AG08396 (cell line): ENCODE measurements at regions not wholly inside any gene's neighbourhood (a gene's known extent, or its start where the extent isn't known, plus 50 kb on each side); places are given as distances from the start of the nearest gene placed in this dataset.
"Not testable (repeated sequence)": the region's sequence is repeated elsewhere in the genome, so short reads cannot be mapped to it uniquely, and the experiment has no call there.

Source experiments
- DNase-seq: peaks from one replicate; pipeline ENCODE4 v3.0.0; 2012; ENCODE audit warnings: low spot score, mixed read lengths

- no peak for DNase-seq
Observed at GRCh38 chr3:15903759-15904720, 106.3 kb upstream of the ANKRD28 start.

GRCh38 chr3:15905041-15905440, 107.3 kb upstream of the ANKRD28 start:
- no peak for DNase-seq

- DNase-seq: not testable (repeated sequence)
Observed at GRCh38 chr3:15907403-15907802, 109.6 kb upstream of the ANKRD28 start.

GRCh38 chr3:15918988-15919387, 121.2 kb upstream of the ANKRD28 start:
- DNase-seq: no peak

GRCh38 chr3:15919971-15920370, 122.2 kb upstream of the ANKRD28 start:
- no peak for DNase-seq

DNA sequence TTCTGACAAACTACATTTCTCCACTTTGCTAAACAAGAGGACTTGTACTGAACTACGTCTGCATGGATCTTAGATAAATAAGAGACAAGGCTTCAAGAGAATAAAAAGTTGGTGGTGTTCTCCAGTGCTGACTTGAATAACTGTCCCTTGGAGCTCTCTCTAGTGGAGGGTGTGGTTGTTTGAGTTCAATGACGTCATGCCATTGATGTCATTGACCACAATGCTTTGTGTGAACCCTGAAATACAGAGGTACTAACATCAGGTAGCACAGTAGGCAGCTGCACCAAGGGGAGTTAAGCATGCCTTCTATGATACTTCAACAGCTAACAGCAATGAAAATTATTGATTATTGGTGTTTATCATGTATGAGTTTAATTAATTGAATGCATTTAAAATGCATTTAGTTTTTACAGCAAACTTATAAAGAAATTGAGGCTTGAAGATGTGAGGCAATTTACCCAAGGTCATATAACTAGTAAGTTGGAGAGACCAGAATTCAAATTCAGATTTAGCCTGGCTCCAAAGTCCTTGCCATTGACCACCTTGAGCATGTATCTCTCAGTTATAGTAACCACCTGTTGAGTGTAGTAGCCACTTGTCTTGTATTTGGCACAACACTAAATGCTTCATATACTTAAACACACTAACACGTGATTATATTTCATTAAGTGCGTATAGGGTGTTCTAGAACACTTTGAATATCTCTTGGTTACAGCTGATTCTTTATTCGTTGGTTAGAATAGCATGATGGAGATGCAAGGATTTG, 126.0 kb upstream of the ANKRD28 start:
- DNase-seq: no peak

DNA sequence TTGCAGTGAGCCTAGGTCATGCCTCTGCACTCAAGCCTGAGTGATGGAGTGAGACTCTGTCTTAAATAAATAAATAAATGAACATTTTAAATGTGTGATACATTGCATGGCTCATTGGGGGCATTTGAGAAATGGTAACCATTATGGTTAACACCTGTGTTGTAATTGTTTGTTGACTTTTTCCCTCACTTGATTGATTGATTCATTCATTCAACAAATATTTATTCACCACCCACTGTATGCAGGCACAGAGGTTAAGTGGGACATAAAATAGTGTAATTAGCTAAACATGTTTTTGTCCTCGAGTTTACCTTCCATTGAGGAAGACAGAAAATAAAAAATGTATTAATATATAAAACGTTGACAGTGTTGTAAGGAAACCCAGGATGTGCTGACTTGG, 127.1 kb upstream of the ANKRD28 start:
- DNase-seq: no peak

GRCh38 chr3:15926871-15927270, 129.1 kb upstream of the ANKRD28 start:
- DNase-seq: no peak

DNA sequence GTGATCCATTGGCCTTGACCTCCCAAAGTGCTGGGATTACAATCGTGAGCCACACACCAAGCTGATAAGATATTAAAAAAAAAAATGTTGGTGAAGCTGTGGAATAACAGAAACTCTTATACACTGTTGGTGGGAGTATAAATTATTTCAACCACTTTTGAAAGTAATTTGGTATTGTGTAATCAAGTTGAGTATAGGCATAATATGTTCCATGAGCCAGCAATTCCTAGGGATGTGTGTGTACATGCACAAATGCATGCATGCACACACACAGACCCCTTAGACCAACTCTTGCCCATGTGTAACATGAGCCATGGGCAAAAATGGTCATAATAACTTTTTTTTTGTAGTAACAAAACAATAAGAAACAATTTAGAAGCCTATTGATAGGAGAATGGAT, 130.2 kb upstream of the ANKRD28 start:
- DNase-seq: no peak

GRCh38 chr3:15929944-15930571, 132.3 kb upstream of the ANKRD28 start:
- no peak for DNase-seq

- no peak for DNase-seq
Observed at GRCh38 chr3:15932348-15933300, 134.8 kb upstream of the ANKRD28 start.

GRCh38 chr3:15933439-15934139, 135.8 kb upstream of the ANKRD28 start:
- DNase-seq: no peak

DNA sequence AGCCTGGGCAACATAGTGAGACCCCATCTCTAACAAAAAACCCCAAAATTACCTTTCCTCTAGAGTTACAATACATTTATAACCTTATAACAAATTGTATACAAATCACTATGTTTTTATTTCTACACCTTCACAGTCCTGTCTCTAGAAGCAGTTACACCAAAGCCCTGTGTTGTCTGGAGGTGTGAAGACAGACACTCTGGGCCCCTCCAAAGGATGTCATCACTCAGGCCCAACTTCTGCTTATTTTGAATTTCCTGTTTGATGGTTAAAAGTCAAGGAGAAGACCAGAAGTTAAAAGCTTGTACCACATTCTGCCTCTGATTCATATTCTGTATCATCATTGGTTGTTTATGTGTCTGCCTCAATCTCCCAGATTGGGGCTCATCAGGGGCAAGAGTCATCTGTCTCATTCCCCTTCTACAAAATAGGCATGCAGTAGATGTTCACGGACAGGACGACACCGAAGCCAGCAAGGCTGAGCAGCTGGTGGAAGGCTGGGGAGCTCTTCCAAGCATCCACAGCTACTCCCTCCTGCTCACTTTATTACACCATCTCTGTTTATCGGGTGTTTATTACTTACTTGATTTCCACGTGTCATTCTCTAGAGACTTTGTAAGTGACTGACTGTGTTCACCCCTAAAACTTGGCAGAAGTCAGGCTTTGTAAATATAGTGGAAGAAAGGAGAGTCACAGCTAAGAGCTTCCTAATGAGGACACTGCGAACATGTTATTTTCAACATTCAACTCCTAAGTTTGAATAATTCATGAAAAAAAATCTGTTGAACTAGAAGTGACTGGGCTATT, 136.8 kb upstream of the ANKRD28 start:
- DNase-seq: no peak

DNA sequence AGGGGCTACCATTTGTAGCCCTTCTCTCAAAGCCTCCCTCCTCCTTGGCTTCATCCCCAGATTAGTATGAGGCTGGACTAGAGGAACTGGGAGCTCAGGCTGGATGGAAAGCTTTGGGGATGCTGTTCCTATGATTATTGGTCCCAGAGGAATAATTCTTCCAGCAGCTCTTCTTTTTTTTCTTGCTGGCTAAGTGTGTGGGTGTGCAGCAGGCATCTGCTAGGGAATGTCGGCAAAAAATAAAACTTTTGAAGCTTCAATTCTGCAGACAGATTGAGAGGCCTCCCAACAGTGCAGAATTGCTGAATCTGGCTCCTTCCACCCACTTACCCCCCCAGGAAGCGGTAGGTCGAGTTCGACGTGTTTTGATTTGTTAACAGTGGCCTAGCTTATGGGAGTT, 138.5 kb upstream of the ANKRD28 start:
- no peak for DNase-seq

GRCh38 chr3:15940641-15941040, 142.9 kb upstream of the ANKRD28 start:
- no peak for DNase-seq

DNA sequence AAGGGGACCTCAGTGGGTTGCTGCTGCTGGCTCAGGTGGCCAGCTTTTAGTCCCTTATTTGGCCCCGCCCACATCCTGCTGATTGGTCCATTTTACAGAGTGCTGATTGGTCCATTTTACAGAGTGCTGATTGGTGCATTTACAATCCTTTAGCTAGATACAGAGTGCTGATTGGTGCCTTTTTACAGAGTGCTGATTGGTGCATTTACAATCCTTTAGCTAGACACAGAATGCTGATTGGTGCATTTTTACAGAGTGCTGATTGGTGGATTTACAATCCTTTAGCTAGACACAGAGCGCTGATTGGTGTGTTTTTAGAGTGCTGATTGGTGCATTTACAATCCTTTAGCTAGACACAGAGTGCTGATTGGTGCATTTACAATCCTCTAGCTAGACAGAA, 143.7 kb upstream of the ANKRD28 start:
- DNase-seq: not testable (repeated sequence)

DNA sequence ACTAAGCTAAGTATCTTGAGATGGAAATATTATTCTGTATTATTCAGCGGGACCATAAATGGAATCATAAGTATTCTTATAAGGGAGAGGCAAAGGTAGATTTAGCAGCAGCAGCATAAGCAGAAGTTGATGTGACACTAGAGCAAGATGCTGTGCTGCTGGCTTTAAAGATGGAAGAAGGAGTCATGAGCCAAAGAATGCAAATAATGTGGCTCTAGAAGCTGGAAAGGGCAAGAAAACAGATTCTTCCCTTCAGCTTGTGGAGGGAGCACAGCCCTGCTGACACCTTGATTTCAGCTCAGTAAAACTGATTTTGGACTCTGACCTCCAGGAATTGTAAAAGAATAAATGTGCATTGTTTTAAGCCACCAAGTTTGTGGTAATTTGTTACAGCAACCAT, 144.2 kb upstream of the ANKRD28 start:
- DNase-seq: no peak

- DNase-seq: no peak
Observed at GRCh38 chr3:15942462-15942861, 144.7 kb upstream of the ANKRD28 start.

GRCh38 chr3:15942936-15943335, 145.2 kb upstream of the ANKRD28 start:
- no peak for DNase-seq

DNA sequence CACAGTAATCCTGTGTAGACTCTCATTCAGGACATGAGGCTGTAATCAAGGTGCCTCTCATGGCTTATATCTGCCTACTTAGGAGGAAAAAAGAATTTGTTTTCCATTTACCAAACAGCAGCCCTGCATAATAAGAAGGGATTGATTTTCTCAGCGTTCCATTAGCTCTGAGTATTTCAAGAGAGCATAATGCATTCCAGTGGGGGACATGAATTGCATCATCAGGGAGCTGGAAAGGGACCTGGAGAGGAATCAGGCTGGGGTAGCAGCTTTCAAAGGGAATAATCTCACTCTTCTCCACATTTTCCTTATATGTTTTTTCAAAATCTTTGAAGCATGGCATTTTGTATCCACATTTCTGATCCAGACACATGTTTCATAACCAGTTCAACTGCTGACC, 150.6 kb upstream of the ANKRD28 start:
- DNase-seq: no peak
